ENCODE measurements at regions not wholly inside any gene's neighbourhood (a gene's known extent, or its start where the extent isn't known, plus 50 kb on each side); places are given as distances from the start of the nearest gene placed in this dataset.
"Not testable (repeated sequence)": the region's sequence is repeated elsewhere in the genome, so short reads cannot be mapped to it uniquely, and the experiment has no call there.

DNA sequence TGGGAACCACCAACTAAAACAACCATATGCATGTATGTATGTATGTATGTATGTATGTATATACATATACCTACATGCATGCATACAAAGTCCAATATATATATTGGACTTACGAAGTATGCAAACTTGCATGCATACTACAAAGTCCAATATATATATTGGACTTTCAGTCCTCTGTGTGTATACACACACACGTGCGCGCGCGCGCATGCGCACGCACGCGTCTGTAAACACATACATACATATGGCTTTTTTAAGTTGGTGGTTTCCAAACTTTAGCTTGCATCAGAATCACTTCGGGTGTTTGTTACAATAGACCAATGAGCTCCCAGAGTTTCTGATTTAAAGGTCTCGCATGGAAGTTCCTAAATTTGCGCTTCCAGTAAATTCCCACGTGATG, 197.5 kb upstream of the C1orf87 start:
- DNase-seq (ENCODE audit: low read depth) = no peak

DNA sequence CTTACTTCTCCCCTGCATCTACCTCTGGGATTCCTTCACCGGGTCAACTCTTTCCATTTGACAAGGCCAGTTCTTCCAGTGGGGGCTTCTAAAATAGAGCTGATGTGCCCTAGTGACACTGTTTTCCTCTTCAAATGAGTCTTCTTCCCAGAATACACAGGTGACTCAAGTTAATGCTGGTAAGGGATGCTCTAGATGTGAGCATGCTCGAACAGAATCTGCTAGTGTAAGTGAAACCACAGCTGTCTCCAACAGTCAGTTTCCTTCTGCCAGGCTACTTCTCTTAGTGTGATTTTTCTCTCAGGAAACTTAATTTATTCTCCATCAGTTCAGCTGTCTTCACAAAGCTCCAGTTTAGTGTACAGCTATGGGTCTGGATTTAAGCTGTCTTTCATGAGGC, 194.9 kb upstream of the C1orf87 start:
- DNase-seq (ENCODE audit: low read depth) = no peak

DNA sequence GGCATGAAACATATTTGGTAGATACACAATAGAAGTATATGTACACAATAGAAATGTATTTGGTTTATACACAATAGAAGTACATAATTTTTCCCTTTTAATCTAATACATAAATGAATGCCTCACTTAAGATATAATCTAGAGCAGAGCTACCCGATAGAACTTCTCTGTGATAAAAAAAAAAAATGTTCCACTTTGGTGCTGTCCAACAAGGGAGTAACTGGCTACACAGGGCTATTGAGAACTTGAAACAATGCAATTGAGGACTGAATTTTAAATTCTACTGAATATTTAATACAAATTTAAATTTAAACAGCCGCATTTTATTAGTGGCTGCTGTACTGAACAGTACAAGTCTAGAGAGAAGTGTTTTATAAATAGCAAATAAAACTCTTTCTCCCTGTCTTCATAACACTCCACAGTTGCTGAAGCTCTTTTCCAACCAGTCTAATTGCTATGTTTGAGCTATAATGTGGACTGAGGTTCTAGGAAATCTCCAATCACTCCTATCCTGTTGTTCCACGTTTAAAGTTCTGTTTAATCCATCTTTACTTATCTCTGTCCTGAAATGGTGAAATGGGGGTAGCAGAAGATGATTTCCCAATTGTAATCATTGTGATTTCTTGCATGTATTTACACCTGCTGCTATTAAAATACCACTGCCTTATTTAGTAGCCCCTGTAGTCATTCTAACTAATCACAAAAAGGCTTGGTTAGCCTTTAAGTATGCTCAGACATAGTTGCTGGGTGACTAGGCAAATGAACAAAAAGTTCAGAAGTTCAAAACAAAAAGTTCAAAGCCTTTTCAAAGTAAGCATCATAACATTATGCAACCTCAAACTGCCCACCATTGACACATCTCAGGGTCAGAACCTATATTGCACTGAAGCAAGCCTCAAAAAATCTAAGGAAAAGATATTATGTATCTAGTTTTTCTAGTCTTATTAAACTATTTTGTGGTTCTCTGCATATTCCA, 192.3 kb upstream of the C1orf87 start:
- no peak for DNase-seq (ENCODE audit: low read depth)

DNA sequence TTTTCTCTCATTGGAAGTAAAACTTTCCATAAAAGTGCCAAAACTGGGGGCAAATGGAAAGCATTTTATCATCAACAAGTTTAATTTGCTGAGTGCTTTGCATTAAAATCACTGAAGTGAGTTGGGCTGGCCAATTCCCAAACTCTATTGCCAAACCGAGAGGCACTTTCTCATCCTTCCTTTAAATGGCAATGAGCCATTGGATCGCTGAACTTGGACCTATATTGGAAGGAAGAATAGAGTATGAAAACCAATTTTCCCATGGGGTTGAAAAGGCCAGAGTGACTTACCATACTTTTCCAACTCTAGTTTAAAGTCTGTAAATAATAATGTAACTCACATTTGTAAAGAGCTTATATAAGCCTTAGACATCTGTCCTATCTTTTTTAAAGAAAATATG, 189.1 kb upstream of the C1orf87 start:
- no peak for DNase-seq (ENCODE audit: low read depth)

DNA sequence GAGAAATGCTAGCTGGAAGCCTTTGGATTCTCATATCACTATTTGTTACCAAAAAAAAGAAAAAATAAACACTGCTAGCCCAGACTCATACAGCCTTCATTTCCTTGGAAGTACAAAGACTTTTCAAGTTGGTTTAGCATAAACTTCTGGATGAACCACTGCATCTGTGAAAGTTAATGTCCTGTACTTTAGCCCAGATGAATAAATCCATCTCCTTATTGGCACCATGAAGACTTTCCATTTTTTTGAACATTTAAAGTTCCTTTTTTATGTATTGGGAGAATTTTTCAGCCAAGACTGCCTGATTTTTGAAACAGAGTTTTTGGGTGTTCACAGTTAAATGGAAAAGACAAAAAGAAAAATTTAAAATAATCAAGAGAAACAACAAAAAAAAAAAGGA, 184.0 kb upstream of the C1orf87 start:
- DNase-seq (ENCODE audit: low read depth) = no peak

DNA sequence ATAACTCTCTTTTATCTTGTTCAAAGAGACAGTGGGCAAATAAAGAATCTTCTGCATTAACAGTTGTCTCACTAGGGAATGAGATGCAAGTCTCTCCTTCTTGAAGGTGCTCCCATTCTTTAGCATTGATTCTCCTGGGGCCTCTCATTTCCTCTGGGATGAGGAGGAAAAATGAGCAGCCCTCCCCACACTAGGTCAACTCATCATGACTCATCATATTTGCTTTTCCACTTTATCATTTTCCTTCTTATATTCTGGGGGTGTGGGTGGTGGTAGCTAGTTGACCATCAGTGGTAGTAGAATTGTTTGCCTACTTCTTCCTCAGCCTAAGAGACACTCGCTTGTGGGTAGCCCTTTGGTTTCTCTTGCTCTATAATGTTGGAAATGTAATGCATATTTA, 182.0 kb upstream of the C1orf87 start:
- no peak for DNase-seq (ENCODE audit: low read depth)

DNA sequence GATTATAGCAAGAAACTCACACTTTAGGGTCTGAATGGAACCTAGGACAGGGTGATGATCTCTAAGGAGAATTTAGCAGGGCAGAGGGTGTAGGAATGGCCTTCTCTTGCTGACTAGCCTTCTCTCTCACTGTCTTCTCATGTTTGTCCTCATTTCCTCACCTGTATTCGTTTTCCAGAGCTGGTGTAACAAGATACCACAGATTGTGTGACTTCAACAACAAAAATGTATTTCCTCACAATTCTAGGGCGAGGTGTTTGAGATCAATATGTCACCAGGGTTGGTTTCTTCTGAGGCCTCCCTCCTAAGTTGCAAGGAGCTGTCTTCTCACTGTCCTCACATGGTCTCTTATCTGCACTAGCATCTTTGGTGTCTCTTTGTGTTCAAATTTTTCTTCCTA, 177.9 kb upstream of the C1orf87 start:
- no peak for DNase-seq (ENCODE audit: low read depth)

DNA sequence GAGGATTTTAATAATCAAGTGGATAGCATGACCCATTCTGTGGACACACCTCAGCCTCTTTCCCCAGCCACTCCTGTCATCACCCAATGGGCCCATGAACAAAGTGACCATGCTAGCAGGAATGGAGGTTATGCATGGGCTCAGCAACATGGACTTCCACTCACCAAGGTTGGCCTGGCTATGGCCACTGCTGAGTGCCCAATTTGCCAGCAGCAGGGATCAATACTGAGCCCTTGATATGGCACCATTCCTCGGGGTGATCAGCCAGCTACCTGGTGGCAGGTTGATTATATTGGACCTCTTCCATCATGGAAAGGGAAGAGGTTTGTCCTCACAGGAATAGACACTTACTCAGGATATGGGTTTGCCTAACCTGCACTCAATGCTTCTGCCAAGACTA, 173.9 kb upstream of the C1orf87 start:
- DNase-seq (ENCODE audit: low read depth) = not testable (repeated sequence)

DNA sequence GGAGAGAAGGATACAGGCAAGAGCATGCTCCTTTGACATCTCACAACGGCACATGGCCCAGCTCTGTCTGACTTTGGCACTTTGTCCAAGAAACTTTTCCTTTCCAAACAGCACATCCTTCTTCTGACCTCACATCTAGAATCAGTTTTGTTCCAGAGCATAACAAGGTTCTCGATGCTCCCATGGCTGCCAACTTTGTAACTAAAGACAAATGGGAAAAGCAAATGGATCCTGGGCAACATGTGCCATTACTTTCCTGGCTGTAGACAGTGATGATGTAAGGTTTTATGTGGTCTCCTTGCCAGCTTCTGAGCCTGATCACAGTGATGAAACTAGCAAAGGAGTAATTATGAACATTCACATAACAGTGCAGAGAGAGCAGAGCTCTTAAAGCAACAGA, 171.8 kb upstream of the C1orf87 start:
- no peak for DNase-seq (ENCODE audit: low read depth)

DNA sequence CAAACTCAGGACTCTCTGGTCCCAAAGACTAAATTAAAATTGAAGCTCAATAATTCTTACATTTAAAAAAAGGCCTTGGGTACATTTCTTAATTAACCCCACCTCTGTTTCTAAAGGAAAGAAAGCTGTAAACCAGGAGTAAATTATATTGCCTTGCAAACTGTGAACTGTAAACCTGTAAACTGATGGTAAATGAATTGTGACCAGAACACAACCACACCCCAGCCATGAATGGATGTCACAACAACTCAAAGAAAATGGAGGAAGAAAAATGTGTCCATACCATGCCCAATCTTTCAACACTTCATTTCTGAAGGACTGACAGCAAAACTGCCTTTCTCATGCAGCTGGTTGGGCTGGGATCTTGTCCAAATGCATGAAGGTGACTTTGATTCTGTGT, 171.3 kb upstream of the C1orf87 start:
- no peak for DNase-seq (ENCODE audit: low read depth)

DNA sequence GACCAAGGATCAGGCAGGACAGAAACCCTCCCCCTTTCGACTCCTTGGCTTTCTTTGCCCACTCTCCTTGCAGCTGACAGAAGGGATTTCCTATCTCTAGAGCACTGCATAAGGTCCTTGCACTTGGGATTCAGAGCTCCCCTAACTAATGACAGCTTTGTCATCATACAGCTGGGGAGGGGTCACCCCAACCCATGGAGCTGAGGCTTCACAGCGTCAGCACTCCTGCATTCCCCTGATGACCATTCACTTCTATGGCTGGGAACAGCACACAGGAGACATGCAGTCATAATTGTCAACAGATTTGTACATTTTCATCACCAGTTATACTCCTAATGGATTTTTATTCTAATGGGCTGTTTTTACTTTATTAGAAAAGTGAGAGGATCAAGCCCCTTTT, 161.7 kb upstream of the C1orf87 start:
- DNase-seq (ENCODE audit: low read depth) = no peak

DNA sequence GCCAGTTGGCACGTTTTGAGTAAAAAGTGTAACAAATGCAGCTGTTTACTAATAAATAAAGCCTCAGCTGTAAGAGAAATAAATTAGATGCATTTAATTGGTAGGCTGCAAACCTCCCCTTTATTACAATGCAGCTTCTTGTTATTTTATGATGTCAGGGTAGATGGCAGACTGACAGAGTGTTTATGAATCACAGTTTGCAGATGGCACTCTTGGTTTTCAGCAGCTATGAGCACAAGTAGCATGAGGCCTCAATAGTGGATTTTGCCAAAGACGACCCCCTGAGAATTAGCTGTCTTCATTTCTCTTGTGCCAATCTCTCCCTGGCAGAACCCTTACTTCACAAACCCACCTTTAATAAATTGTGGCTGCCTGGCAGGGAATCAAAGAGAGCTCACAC, 161.2 kb upstream of the C1orf87 start:
- no peak for DNase-seq (ENCODE audit: low read depth)

DNA sequence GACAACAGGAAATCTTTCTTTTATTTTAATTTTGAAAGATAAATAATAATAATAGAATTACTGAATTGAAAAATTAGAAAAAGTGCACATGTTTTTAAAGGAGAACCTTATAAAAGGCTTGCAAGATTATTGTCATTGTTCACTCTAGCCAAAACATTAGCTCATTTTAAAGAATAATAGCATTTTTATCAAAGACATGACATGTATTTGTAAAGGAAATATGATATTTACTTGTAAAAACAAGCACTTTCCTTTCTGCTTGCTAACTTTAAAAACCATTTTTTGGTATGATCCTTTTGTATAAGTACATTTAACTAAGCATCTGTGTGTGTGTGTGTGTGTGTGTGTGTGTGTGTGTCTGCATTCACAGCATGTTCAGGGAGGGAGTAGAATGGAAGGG, 156.3 kb upstream of the C1orf87 start:
- DNase-seq (ENCODE audit: low read depth) = no peak

DNA sequence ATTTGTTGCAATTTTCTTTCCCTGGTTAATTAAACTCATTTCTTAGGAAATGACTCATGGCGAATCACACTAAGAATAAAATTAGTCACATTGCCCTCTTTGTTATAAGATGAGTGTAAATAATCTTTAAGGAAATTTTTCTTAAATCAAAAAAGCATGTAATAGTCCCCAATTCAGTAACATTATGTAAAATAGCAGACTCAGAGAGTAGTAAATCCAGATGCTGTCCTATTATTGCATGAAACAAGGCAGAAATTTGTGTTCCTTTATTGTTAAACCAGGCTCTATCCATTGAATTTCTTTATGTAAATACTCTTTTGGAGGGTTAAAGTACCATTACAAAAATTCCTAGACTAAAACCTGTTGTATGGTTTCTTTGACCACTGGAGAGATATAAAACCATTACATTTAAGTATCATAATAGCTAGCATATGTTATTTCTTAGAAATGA, 154.5 kb upstream of the C1orf87 start:
- no peak for DNase-seq (ENCODE audit: low read depth)

DNA sequence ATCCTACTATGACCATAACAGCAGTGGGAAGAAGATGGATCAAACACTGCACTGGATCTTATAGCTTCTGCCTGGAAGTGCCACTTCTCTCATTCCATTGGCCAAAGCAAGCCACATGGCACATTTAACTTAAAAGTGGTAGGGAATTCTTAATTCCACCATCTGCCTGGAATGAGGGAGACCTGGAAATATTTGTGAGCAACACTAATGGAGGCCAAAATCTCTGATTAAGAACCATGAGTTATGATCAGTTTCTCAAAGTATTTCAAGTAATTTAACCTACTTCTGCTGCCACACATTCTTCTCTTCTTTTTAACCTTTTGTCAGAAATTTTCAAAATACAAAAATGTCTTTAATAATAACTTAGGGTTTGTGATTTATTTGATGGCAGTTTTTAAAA, 154.0 kb upstream of the C1orf87 start:
- no peak for DNase-seq (ENCODE audit: low read depth)

DNA sequence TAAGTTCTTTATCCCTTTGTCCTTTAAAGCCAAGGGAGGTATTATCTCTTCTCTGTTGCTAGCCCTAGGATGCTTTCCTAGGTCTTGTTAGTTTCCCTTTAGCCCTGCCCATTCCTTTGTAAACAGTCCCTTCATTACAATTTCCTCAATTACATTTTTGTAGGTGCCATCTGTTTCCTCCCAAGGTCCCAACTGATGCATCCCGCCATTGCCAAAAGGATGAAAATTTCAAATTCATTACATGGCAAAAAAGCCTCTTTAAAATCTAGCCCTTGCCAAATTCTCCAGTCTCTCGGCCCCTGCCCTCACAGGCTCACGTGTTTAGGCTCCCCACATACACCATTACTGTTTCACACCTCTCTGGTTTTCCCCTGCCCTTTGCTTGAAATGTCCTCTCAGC, 151.9 kb upstream of the C1orf87 start:
- no peak for DNase-seq (ENCODE audit: low read depth)

DNA sequence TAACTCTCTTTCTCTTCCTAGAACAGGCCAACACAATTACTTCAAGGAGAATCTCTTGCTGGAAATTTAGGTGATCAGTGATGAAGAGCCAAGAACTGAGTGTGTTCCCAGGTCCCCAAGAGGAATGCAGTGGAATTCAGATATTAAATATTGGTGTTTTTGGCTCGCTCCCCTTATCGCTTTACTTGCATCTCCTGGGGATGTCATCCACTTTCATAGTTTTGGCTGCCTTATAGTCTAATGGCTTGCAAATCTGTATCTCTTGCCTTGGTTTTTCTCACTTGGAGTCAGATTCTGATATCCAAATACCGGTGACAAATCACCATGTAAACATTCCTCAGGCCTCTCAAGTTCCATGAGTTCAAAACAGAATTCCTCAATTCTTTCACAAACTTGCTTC, 151.0 kb upstream of the C1orf87 start:
- DNase-seq (ENCODE audit: low read depth) = no peak

DNA sequence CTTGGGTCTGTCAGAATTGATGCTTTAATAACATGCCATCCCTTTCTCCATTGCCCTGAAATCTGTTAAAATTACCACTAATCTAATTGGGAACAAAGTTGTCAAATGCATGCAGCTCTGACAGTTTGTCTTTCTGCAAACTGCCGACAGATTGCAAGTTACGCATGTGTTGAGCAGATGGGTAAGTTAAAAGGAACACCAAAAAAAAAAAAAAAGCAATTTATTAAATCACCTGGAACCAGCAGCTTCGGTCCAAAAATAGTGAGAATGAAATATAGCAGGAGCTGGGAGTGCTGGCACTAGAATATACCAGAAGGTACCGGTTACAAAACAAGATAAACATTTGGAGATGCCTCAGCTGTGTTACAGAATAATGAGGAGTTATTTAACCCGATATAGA, 149.6 kb upstream of the C1orf87 start:
- no peak for DNase-seq (ENCODE audit: low read depth)

DNA sequence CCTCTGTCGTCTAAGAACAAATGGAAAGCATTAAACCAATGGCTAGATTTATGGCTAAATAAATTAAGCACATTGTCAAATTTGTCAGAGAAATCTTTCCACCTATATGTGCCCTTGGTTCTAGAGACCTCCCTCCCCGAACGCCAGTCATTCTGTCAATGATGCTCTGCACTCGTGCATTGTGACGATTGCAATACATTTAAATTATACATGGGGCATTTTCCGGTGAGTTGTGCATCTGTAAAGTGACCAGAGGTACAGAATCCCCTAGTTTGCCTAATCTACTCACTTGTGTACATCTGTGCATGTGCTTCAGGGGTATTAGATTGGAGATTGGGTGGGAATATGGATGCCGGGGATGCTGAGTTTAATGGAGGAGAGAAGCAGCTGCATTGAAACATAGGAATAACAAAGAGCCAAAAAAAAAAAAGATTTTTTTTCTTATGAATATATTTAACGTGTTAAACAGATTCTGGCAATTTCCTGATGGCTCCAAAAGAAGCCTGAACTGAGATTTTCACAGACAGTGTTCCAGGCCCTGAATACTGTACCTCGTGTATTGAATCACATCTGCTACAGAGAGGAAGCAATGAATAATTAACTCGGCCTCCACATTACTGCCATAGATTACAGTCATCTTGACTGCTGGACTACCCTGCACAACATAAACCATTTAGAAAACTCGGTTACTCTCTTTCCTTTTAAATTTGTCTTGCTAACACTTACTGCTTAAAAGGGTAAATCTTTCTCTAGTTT, 149.0 kb upstream of the C1orf87 start:
- no peak for DNase-seq (ENCODE audit: low read depth)

DNA sequence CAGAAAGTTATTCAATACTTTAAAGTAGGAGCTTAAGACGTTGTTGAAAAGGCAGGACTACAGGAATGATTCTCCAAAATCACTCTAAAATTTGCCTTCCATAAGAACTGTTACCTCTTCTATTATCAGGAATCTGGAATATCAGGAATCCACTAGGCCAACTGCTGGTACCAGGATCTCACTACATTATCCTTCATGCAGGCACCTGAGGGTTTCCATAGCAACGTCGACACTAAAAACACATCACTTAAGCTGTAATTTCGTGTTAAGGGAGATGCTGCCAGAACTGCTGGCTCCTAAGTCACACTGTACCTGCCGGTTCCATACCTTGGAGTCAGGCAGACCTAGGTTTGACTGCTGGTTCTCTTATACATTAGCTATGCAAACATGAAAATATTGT, 139.7 kb upstream of the C1orf87 start:
- no peak for DNase-seq (ENCODE audit: low read depth)

DNA sequence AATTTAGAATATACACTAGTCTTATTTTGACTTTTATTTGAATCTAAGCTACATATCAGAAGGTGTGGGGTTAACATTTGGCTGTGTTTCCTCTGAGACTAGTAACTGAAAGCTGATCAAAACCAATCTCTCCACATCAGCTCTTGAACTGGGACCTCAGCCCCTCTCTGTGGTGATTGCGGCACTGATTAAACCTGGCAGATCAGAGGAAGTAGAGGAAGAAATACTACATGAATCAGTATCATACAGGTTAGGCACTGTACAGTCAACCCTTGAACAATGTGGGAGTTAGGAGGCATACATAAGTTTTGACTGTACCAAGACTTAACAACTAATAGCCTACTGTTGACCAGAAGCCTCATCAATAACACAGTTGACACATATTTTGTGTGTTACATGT, 122.5 kb upstream of the C1orf87 start:
- DNase-seq (ENCODE audit: low read depth) = no peak

DNA sequence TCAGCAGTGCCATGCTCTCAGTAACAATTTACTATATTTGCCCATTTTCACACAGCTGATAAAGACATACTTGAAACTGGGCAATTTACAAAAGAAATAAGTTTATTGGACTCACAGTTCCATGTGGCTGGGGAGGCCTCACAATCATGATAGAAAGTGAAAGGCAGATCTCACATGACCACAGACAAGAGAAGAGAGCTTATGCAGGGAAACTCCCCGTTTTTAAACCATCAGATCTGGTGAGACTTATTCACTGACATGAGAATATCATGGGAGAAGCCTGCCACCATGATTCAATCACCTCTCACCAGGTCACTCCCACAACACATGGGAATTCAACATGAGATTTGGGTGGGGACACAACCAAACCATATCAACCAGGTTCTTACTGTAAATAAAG, 112.1 kb upstream of the C1orf87 start:
- DNase-seq (ENCODE audit: low read depth) = no peak

DNA sequence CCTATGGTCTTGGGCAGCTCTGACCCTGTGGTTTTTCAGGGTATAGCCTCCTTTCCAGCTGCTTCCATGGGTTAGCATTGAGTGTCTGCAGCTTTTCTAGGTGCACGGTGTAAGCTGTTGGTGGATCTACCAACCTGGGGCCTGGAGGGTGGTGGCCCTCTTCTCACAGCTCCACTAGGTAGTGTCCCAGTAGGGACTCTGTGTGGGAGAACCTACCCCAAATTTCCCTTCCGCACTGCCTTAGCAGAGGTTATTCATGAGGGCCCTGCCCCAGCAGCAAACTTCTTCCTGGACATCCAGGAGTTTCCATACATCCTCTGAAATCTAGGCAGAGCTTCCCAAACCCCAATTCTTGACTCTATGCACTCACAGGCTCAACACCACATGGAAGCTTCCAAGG, 111.0 kb upstream of the C1orf87 start:
- no peak for DNase-seq (ENCODE audit: low read depth)

Data from stimulated activated CD8-positive, alpha-beta memory T cell treated with anti-CD3 and anti-CD28 coated beads, Interleukin-4, amount 100 ng/mL, for 24 hours (primary cell).